ENCODE measurements at regions not wholly inside any gene's neighbourhood (a gene's known extent, or its start where the extent isn't known, plus 50 kb on each side); places are given as distances from the start of the nearest gene placed in this dataset.
"Not testable (repeated sequence)": the region's sequence is repeated elsewhere in the genome, so short reads cannot be mapped to it uniquely, and the experiment has no call there.

GRCh38 chr11:82181796-82182195, 551.9 kb downstream of the FAM181B start:
- TF ChIP-seq CTCF, POLR2A (IDR thresholded peaks at IDR 0.05): not testable (repeated sequence)
